SHP77 (cell line): ENCODE measurements at regions not wholly inside any gene's neighbourhood (a gene's known extent, or its start where the extent isn't known, plus 50 kb on each side); places are given as distances from the start of the nearest gene placed in this dataset.
"Not testable (repeated sequence)": the region's sequence is repeated elsewhere in the genome, so short reads cannot be mapped to it uniquely, and the experiment has no call there.

Source experiments
- DNase-seq, 2 experiments: peaks; one replicate each; lab custom pipeline; 2025; lab: John Stamatoyannopoulos, UW

- DNase-seq, result no peak
Observed at GRCh38 chr2:77838441-77838840, 316.3 kb upstream of the LRRTM4 start.

GRCh38 chr2:77839102-77839501 is 316.9 kb upstream of the LRRTM4 start:
- DNase-seq, result no peak

GRCh38 chr2:77862120-77862519 is 339.9 kb upstream of the LRRTM4 start:
- no peak for DNase-seq

- DNase-seq, result no peak
Observed at GRCh38 chr2:77864426-77864825, 342.2 kb upstream of the LRRTM4 start.

DNA sequence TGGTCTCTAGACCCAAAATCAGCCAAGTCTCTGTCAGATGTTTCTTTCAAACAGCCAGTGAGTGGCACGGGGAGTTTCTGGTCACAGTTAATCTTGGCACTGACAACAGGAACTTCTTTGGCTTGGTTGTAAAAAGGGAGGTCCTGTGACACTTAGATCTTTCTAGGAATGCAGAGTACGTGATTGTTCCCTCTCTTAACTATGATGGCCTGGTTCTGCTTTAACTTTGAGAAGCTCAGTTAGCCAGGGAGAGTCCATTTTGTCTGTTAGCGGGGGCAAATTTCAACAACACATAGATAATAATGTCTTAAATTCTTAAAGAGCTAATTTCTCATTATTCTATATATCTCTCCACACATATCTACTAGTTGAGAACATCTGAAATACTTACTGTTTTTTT is 344.5 kb upstream of the LRRTM4 start:
- no peak for DNase-seq

DNA sequence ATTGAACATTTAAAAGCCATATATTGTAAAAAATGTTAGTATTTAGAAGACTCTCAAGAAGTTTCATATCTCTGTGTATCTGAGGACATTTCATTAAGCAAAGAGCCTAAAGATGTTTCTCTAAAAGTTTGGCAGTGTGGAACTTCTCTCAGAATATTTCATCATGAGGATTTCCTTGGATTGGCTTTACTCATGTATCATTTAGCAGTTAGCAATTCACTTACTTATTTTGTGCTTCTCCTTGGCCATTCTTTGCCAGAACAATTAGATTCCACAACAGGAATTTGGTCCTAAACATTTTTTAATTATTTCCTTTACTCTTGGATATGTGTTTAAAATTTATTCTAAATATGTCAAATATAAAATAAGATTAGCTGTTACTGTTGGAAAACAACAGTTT is 345.0 kb upstream of the LRRTM4 start:
- no peak for DNase-seq

DNA sequence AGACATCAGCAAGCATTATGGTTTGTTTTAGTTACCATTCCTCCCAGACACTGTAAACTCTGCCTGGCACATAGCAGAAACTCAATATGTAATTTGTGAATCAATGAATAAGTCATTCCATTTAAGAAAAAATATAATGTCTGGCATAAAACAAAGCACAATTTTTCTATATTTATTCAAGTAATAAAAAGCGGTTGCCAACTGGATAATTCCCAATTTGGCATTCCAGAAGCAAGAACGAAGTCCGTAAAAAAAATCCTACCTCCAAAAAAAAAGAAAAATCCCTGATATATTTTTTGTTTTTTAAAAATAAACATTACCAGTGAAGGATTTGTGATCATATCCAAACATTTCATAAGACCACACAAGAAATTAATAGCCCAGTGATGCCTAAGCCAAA is 351.3 kb upstream of the LRRTM4 start:
- no peak for DNase-seq

DNA sequence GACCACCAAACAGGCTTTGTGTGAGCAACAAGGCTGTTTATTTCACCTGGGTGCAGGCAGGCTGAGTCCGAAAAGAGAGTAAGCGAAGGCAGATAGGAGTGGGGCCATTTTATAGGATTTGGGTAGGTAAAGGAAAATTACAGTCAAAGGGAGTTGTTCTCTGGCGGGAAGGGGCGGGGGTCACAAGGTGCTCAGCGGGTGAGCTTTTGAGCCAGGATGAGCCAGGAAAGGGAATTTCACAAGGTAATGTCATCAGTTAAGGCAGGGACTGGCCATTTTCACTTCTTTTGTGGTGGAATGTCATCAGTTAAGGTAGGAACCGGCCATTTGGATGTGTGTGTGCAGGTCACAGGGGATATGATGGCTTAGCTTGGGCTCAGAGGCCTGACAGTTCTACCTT is 378.0 kb upstream of the LRRTM4 start:
- not testable (repeated sequence) for DNase-seq

DNA sequence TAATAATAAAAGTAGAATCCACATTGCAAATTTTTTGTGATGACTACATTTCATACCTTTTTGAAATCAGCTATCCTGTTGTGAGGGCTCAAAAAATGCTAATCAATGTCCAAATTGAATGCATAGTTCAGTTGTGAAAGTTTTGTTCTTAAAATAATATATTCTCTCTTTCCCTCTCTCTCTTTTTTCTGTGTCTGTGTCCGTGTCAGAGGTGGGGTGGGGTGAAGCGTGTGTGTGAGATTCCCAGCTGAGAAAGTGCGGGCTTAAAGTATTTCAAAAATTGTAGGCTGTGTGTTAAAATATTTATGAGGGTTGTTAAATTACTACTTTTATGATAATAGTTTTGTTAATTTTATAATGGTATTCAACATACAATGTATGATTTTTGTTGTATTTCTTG is 388.0 kb upstream of the LRRTM4 start:
- no peak for DNase-seq

GRCh38 chr2:77920838-77921366 is 398.7 kb upstream of the LRRTM4 start:
- no peak for DNase-seq

DNA sequence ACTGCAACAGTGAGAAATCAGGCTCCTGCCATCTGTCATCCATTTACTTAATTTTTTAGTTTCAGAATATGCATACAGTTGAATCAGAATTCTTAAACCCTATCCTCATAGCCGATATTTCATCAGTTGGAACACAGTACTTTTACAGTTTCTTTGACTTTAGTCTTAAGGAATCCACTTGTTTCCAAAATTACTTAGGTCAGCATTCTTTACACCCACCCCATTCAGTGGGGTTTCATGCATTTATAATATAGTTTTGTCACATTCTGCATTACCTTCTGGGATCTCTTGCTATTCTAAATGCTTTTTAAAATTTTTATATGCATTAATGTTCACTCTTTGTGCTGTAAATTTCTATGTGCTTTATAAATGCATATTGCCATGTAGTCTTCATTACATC is 400.4 kb upstream of the LRRTM4 start:
- DNase-seq, result no peak

DNA sequence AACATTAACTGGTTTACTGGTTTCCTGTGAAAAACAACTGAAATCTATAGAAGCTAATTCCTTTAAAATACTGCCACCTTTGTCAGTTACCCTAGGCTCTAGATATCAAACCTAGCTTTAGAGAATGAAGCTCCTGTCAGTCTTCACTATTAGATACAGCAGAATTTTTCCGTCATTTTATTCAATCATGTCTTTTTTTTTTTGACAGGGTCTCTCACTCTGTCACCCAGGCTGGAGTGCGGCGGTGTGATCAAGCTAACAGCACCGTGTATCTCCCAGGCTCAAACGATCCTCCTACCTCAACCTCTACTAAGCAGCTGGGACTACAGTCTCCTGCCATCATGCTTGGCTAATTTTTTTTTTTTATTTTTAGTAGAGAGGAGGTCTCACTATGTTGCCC is 415.2 kb upstream of the LRRTM4 start:
- no peak for DNase-seq

DNA sequence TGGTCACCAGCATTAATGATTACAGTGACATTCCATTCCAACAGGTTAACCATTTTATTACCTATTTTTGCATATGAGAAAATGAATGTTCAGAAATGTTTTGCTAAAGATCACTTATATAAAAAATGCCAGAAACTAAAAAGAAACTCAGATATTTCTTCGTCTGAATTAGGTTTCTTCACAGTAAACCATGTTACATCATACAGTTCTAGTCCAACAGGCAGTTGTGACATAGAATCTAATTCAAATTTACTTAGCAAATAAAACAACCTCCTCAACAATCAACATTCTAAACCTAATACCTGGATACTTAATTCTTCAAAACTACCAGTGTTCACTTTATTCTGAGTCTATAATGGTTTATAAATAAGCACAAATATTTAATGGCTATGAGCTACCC is 416.3 kb upstream of the LRRTM4 start:
- DNase-seq, result no peak

GRCh38 chr2:77939370-77939769 is 417.2 kb upstream of the LRRTM4 start:
- no peak for DNase-seq

GRCh38 chr2:77939801-77940200 is 417.6 kb upstream of the LRRTM4 start:
- DNase-seq, result no peak

DNA sequence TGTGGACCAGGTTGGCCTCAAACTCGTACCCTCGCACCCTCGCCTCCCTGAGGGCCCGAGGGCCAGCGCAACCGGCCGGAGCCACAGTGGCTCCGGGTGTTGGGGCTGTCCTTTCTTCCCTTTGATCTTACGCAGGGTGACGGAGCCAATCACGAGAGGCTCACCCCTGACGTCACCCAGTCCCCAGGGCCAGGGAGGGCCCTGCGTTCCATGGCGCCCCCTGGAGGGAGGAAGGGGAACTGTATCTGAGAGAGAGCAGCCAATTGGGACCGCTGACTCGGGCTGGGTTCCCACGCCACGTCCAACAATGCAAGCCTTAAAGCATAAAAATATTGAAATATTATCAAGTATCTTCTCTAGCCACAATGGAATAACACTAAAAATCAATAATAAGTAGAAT is 432.8 kb upstream of the LRRTM4 start:
- no peak for DNase-seq

GRCh38 chr2:77962943-77963342 is 440.8 kb upstream of the LRRTM4 start:
- DNase-seq, result no peak

DNA sequence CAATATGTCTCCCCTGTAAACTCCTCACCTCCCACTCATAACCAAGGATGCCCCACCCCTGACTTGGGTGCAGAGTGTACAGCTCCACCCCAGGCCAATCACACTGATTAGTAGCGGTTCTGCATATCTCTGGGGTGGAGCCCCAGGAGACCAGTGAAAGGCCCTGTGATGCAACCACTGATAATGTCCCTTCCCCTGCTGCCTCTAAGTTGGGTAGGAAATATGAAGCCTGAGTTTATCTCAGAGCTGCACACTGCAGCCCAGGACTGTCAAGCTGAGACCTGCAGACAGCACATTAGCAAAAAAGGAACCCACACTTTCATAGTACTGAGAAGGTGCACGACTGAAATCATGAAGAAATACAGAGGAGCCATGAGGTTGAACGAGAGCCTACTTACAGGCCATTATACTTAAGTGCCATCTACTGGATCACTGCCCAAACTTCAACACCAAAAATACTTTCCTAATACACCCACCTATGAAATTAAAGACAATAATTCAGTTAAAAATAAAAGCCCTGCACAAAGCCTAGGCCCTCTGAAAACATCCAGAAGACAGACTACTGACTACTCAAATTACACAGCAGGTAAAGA is 455.4 kb upstream of the LRRTM4 start:
- no peak for DNase-seq

DNA sequence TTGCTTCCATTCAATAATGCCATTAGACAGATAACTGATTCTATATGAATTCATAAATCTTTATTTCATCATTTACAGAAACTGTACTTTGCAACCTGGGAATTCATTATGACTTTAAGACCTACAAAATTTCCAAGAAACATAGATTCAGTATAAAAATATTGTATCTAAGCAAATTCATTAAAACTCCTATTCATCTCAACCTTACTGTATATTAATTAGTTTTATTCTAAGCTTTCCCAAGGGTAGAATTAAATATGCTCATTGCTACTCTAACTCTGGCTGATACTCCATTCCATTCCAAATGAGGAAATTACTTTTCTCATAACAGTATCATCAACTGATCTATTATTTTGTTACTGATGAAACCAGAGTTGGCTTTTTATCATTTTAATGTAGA is 473.0 kb upstream of the LRRTM4 start:
- DNase-seq, result no peak

DNA sequence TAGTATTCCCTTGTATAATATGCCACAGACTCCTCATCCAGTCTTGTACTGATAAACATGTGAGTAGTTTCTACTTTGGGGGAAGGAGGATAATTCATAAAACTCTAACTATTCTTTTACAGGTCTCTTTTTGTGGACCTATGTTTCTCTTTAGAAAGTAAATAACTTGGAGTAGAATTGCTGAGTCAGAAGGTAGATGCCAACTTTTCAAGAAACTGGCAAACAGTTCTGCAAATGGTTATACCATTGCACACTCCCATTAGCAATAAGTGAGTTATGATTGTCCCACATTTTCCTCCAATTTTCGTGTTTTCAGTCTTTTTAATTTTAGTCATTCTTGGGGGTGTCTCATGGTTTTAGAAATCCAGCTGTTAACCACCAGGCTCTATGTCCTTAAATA is 477.2 kb upstream of the LRRTM4 start:
- DNase-seq, result no peak

DNA sequence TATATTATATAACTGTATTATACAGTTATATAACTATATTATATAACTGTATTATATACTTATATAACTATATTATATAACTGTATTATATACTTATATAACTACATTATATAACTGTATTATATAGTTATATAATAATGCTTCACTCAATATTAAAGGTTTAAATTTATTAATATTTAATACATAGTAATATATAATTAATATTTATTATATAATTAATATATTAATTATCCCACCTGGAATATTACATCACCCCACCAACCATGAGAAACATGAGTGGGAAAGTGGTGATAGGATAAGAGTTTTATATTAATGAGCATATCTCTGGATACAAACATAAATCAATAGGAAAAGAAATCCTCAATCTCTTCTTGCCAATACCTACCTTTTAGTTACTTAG is 487.1 kb upstream of the LRRTM4 start:
- DNase-seq, result no peak

- DNase-seq, result no peak
Observed at GRCh38 chr2:78011251-78011650, 489.1 kb upstream of the LRRTM4 start.

- DNase-seq, result no peak
Observed at GRCh38 chr2:78020491-78020890, 498.3 kb upstream of the LRRTM4 start.

- DNase-seq, result no peak
Observed at GRCh38 chr2:78023356-78023755, 501.2 kb upstream of the LRRTM4 start.

DNA sequence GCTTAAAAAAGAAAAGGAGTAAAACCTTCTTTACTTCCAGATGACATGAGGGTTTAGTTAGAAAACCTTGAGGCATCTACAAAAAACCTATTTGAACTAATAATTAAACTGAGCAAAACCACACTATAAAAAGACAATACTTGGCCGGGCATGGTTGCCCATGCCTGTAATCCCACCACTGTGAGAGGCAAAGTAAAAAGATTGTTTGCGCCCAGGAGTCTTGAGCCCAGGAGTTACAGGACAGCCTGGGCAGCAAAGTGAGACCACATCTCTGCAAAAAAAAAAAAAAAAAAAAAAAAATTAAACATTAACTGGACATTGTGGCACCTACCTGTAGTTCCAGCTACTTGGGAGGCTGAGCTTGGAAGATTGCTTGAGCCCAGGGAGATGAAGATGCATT is 502.8 kb upstream of the LRRTM4 start:
- no peak for DNase-seq
